NCI-H1930 (cell line): ENCODE measurements at regions not wholly inside any gene's neighbourhood (a gene's known extent, or its start where the extent isn't known, plus 50 kb on each side); places are given as distances from the start of the nearest gene placed in this dataset.
"Not testable (repeated sequence)": the region's sequence is repeated elsewhere in the genome, so short reads cannot be mapped to it uniquely, and the experiment has no call there.

Source experiments
- DNase-seq, 2 experiments: peaks; one replicate each; lab custom pipeline; 2025; lab: John Stamatoyannopoulos, UW

GRCh38 chr13:111413407-111414187 lies 93.2 kb downstream of the TEX29 start:
- DNase-seq: no peak

DNA sequence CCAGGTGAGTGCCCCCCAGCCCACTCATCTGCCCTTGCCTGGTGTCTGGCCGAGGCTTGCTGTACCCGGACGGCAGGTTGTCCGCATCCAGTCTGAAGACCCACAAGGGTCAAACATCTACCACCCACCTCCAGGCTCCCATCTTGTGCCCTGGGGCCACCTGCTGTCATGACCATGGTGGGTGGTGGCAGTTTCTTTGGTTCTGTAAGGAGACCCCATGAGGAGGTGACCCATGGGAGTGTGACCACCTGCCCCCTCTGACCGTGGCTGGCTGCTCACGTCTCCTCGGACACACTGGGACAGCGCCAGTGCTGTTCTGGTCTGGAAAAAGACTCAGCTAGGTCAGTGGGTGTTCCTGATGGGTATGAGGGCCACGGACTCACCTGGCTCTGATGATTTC lies 93.9 kb downstream of the TEX29 start:
- DNase-seq: no peak

- DNase-seq: no peak
Observed at GRCh38 chr13:111415246-111415645, 94.8 kb downstream of the TEX29 start.

DNA sequence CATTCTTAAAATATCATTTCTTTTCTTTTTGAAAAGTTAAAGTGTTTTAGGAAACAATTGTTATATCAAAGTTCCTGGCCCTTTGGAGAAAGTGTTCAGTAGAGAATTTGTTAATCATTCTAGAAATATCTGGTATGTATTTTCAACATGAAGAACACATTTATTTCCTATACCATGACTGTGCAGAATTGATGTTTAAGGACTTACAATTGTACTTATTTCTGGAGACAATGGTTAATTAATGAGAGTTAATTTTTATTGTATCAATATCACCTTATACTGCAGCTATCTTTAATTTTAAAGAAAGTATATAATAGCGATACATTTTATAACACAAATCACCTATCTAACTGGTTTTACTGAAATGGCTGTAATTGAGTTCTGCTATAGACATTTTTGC lies 95.3 kb downstream of the TEX29 start:
- no peak for DNase-seq

DNA sequence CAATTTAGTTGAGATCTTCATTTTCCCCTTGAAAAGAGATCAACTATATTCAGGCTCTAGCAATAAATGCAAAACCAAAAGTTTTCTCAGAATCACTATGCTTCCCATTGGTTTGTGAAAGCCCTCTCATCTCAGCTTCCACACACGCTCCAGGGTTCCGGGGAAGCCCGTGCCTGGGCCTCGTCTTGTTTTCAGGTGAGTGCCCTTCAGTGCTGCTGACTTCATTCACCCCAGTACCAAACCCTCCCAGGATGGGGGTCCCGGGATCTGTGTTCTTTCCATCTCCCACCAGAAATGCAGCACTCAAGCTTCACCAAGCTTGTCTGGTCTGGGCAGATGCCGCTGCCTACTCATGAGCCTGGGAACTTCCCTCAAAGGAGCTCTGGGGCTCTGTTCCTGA lies 97.7 kb downstream of the TEX29 start:
- no peak for DNase-seq

DNA sequence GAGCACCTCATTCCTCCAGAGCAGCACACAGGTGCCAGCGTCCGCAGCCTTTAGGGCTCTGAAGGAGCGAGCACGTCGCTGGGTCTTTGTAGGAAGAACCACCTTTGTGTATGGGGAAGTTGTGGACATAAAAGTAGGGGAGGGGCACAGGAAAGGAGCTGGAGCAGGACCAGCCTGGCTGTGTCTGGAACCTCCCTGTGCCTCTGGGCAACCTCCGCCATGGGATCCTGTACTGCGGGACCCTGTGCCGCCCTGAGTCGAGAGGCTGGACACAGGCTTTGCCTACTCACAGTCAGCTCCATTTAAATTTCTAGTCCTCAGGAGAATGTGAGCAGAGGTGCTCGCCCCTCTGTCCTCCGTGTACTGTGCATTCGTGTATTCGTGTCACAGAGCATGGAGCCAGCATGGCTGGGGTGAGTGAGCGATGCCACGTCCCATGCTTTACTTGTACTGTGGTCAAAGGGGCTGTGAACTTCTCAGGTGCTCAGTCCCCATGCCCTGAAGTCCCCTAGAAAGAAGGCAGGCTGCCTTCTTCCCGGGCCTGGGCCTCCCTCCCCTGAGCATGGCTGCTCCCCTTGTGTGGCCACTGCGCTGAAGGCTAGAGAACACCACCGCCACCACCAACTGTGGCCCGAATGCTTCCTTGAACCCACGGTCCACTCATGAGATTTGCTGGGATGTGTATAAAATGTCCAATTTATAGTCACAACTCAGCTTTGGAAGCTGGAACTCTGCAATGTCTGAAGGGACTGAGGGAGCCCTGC lies 99.9 kb downstream of the TEX29 start:
- no peak for DNase-seq

DNA sequence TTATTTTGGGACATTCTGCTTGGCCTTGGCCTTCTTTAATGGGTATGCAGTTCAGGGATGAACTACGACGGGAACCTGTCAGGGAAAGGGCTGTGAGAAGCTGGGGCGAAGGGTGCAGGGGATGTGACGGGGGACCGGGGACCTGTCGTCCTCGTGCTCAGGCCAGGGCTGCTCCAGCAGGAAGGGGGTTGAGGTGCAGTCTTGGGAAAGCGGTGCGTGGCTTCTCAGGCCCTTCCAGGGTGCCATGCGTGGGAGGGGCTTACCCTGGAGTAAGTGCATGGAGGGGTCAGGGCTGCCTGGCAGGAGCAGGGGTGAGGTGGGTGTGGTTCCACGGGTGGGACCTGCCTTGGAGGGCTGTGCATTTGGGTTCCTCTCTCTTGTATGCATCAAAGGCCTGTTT lies 100.8 kb downstream of the TEX29 start:
- no peak for DNase-seq

DNA sequence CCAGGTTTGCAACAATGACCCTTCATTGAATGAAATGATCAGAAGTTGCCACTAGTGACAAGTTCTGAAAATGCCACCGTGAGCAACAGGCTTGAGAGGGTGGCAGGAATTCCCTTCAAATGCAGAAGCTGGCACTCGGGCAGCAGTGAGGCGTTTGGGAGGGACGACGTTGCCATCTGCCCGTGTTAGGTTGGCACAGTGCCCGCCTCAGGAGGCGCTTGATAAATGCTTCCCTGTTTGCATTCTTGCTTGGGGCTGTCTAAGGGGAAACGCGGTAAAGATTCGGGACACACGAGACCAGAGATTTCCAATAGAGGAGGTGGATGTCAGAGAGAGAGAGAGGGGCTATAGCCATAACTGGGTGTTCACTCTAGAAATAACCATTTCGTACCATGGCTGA lies 101.9 kb downstream of the TEX29 start:
- DNase-seq: no peak

DNA sequence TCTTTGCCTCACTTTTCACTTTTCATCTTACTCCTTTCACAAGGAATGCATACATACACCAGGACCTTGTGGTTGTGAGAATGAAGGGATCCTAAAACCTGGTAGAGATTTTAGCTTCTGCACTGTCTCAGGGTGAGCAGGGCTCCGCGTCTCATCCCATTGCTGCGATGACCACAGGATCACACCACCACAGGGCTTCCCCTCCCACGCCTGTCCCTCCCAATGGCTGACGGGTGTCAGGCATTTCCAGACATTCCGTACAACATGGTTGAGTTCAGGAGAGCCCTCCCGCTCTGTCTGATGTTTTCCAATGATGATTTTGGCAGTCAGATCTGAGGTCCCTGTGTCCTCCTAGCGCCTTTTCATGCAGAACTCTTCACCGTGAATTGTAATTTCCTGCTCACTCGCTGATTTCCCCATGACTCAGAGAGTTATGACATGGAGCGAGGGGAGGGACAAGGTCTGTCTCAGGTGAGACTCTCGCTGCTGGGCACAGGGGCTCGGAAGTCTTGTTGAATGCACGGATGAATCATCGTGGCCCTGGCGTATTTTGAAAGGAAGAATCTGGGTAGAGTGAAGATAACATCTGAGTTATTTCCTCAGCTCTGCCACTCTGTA lies 102.8 kb downstream of the TEX29 start:
- DNase-seq: no peak

DNA sequence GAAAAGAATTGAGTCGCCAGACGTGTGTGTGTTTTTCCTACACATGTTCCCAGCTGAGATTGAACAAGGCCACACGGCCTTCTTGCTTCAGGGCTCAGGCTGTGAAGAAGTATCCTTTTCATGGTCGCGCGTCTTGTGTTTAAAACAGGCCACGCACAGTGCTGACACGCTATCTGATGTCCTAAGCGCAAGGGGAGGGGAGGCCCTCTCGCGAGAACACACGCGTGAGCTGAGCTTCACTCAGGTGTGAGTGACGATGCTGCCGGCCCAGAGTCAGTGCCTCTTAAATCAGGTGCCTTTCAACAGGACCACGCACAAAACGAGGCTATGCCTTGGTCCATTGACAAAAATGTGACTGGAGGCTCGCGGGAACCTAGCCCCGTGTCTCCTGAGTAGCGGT lies 103.7 kb downstream of the TEX29 start:
- no peak for DNase-seq

DNA sequence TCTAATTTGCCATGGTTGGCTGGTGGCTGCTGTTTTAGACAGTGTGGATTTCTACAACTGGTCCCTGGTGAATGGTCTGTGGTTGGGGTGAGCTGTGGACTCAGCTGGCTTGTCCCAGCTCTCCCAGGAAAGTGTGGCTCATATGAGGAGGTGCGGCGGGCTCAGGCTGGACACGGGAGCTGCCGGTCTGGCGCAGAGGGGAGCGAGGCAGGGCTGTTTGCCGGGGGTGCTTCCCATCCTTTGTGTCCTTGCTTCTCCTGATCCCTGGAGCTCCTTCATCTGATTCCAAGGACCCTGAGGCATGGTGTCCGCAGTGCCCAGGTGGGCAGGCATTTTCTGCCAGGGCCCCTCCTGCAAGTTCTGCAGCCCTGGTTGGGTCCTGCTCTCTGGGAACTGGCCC lies 104.9 kb downstream of the TEX29 start:
- no peak for DNase-seq

DNA sequence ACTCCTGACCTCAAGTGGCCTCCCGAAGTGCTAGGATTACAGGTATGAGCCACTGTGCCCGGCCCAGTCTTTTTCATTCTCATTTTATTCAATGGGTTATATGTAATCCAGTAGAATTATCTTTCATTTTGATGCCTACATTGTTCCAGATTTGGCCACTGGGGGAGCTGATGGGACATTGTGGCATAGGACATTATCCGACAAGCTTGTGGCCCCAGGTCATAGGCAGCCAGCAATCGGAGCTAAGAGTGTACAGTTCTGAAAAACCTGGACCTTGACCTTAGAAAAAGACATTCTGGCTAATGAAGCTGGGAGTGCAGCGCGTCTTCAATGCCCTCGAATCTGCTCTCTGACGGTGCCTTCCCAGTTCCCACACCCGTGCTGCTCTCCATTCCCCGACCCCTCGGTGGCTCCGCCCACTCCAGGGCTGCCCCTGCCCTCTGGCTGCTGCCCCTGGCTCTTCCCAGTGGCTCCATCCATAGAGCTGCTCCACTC lies 108.7 kb downstream of the TEX29 start:
- peak; percentile 45 to 69 for DNase-seq

GRCh38 chr13:111431206-111431605 lies 110.8 kb downstream of the TEX29 start:
- no peak for DNase-seq

- no peak for DNase-seq
Observed at GRCh38 chr13:111434578-111435159, 114.2 kb downstream of the TEX29 start.

DNA sequence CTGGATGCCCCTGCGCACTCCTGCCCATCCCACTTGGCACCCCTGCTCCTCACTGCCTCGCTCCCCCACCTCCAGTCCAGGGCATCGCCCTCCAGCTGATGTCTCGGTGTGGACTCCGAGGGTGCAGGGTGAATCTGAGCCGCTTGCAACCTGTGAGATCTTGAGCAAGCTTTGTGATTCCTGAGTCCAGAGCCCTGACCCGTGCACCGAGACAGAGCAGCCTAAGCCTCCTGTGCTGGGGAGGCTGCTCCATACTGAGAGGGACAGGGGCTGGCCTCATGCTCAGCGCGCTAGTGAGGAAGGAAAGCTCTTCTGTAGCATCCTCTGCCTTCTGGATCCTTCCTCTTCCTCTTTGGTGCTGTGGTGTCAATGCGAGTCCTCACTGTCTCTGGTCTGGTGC lies 116.0 kb downstream of the TEX29 start:
- DNase-seq: no peak

- no peak for DNase-seq
Observed at GRCh38 chr13:111437417-111437816, 117.0 kb downstream of the TEX29 start.

GRCh38 chr13:111437856-111438547 lies 117.6 kb downstream of the TEX29 start:
- DNase-seq: no peak

DNA sequence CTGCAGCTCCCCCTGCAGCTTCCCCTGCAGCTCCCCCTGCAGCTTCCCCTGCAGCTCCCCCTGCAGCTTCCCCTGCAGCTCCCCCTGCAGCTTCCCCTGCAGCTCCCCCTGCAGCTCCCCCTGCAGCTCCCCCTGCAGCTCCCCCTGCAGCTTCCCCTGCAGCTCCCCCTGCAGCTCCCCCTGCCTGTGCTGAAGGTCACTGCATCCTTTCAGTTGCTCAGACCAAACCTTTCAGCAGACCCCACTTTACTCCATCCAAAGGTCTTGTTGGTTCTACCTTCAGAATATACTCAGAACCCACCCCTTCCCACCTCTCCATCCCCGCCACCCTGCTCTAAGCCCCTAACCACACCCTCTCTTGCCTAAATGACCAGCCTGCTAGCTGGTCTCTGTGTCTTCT lies 120.0 kb downstream of the TEX29 start:
- not testable (repeated sequence) for DNase-seq

DNA sequence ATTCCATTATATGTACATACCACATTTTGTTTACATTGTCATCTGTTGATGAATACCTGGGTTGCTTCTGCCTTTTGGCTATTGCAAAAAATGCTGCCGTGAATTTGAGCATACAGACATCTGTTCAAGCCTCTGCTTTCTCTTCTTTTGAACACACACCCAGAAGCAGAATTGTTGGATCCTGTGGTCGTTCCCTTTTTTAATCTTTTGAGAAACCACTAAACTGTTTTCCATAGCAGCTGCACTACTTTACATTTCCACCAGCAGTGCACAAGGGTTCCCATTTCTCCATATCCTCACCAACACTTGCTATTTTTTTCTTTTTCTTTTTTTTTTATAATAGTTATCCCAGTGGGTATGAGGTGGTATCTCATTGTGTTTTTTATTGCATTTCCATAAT lies 123.5 kb downstream of the TEX29 start:
- no peak for DNase-seq

DNA sequence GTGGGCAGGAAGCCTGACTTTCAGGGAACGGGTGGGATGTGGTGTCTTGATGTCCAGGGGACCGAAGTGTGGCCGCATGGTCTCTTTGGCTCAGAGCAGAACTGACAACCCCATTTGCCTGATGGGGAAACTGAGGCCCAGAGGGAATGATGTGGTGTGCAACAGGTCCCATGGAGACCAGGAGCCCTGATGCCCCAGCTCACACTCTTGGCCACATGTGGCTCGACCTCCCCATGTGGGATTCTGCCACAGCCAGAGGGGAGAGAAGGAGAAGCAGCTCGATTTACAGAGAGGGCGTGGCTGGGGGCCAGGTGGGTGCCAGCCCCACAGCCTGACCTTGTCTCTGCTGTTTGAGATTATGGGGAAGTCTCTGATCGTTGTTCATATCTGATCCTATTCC lies 128.1 kb downstream of the TEX29 start:
- DNase-seq: no peak

DNA sequence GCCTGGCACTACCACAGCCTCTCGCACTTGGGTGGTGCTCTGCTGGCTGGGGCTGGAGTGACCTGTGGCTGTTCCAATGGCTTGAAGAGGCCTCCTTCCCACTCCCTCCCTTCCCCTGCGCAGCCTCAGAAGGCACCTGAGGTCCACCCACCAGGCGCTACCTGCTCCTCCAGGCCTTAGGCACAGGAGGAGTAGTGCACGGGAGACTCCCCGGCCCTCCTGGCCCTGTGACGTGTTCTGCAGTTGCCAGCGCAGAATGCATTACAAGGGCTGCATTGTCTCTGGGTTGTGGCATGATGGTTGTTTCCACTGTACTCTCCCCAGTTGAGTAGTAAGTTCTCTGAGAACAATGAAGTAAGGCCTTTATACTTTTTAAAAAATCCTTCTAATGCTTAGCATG lies 128.6 kb downstream of the TEX29 start:
- no peak for DNase-seq

- no peak for DNase-seq
Observed at GRCh38 chr13:111451402-111451801, 131.0 kb downstream of the TEX29 start.
